ENCODE measurements at regions not wholly inside any gene's neighbourhood (a gene's known extent, or its start where the extent isn't known, plus 50 kb on each side); places are given as distances from the start of the nearest gene placed in this dataset.

GRCh38 chr19:31601855-31602254 lies 252.6 kb upstream of the TSHZ3 start:
- DNase-seq (ENCODE audit: low read depth): no peak

- no peak for DNase-seq (ENCODE audit: low read depth)
Measured at GRCh38 chr19:31602548-31602947, 253.3 kb upstream of the TSHZ3 start.

GRCh38 chr19:31604493-31605040 lies 255.3 kb upstream of the TSHZ3 start:
- DNase-seq (ENCODE audit: low read depth): no peak

GRCh38 chr19:31610018-31610417 lies 260.8 kb upstream of the TSHZ3 start:
- DNase-seq (ENCODE audit: low read depth): no peak

GRCh38 chr19:31611046-31611877 lies 262.0 kb upstream of the TSHZ3 start:
- no peak for DNase-seq (ENCODE audit: low read depth)

GRCh38 chr19:31612873-31613272 lies 263.6 kb upstream of the TSHZ3 start:
- DNase-seq (ENCODE audit: low read depth): no peak

GRCh38 chr19:31613683-31614219 lies 264.5 kb upstream of the TSHZ3 start:
- DNase-seq (ENCODE audit: low read depth): no peak

GRCh38 chr19:31616031-31616430 lies 266.8 kb upstream of the TSHZ3 start:
- no peak for DNase-seq (ENCODE audit: low read depth)

GRCh38 chr19:31617010-31617585 lies 267.9 kb upstream of the TSHZ3 start:
- DNase-seq (ENCODE audit: low read depth): no peak

GRCh38 chr19:31625056-31625455 lies 275.8 kb upstream of the TSHZ3 start:
- DNase-seq (ENCODE audit: low read depth): no peak

- DNase-seq (ENCODE audit: low read depth): no peak
Measured at GRCh38 chr19:31625575-31625974, 276.3 kb upstream of the TSHZ3 start.

GRCh38 chr19:31626941-31627340 lies 277.7 kb upstream of the TSHZ3 start:
- DNase-seq (ENCODE audit: low read depth): no peak

- no peak for DNase-seq (ENCODE audit: low read depth)
Measured at GRCh38 chr19:31627620-31628365, 278.6 kb upstream of the TSHZ3 start.

- no peak for DNase-seq (ENCODE audit: low read depth)
Measured at GRCh38 chr19:31629579-31630363, 280.5 kb upstream of the TSHZ3 start.

GRCh38 chr19:31633014-31633413 lies 283.8 kb upstream of the TSHZ3 start:
- no peak for DNase-seq (ENCODE audit: low read depth)

- no peak for DNase-seq (ENCODE audit: low read depth)
Measured at GRCh38 chr19:31639306-31639705, 290.1 kb upstream of the TSHZ3 start.

- DNase-seq (ENCODE audit: low read depth): no peak
Measured at GRCh38 chr19:31641591-31641990, 292.4 kb upstream of the TSHZ3 start.

- no peak for DNase-seq (ENCODE audit: low read depth)
Measured at GRCh38 chr19:31648347-31648746, 299.1 kb upstream of the TSHZ3 start.

GRCh38 chr19:31656507-31656906 lies 307.3 kb upstream of the TSHZ3 start:
- no peak for DNase-seq (ENCODE audit: low read depth)

- DNase-seq (ENCODE audit: low read depth): no peak
Measured at GRCh38 chr19:31658993-31659896, 310.0 kb upstream of the TSHZ3 start.

GRCh38 chr19:31659897-31660210 lies 310.6 kb upstream of the TSHZ3 start:
- DNase-seq (ENCODE audit: low read depth): no peak

Data from ELR (cell line).